Muscle layer of colon (tissue), 2 donors: ENCODE measurements at regions not wholly inside any gene's neighbourhood (a gene's known extent, or its start where the extent isn't known, plus 50 kb on each side); places are given as distances from the start of the nearest gene placed in this dataset.

Experiments
- H3K27ac ChIP-seq: one replicate; pipeline ENCODE4 v1.7.0; 2013; ENCODE audit warnings: low read depth, mild to moderate bottlenecking, low read length, moderate library complexity
- H3K27me3 ChIP-seq, 2 donors: one replicate each; pipeline ENCODE4 v1.7.0; 2013; ENCODE audit warnings: low read length in 2 of 2, mild to moderate bottlenecking in 2 of 2; ENCODE audit not compliant: insufficient read depth in 2 of 2, control insufficient read depth in 1 of 2
- H3K36me3 ChIP-seq: one replicate; pipeline ENCODE4 v1.7.0; 2013; ENCODE audit warnings: mild to moderate bottlenecking, low read length; ENCODE audit not compliant: insufficient read depth
- H3K4me1 ChIP-seq: one replicate; pipeline ENCODE4 v1.7.0; 2013; ENCODE audit warnings: mild to moderate bottlenecking, low read length; ENCODE audit not compliant: insufficient read depth
- H3K4me3 ChIP-seq, 2 donors: one replicate each; pipeline ENCODE4 v1.7.0; 2013; ENCODE audit warnings: low read length in 2 of 2, low read depth in 1 of 2, mild to moderate bottlenecking in 1 of 2, moderate library complexity in 1 of 2
- H3K9ac ChIP-seq: one replicate; pipeline ENCODE4 v1.7.0; 2013; ENCODE audit warnings: low read length
- H3K9me3 ChIP-seq: one replicate; pipeline ENCODE4 v1.7.0; 2013; ENCODE audit warnings: mild to moderate bottlenecking, low read length
- donor health status: abdominal sarcoma.
- donor health status: Adenocarcinoma of cecum.

DNA sequence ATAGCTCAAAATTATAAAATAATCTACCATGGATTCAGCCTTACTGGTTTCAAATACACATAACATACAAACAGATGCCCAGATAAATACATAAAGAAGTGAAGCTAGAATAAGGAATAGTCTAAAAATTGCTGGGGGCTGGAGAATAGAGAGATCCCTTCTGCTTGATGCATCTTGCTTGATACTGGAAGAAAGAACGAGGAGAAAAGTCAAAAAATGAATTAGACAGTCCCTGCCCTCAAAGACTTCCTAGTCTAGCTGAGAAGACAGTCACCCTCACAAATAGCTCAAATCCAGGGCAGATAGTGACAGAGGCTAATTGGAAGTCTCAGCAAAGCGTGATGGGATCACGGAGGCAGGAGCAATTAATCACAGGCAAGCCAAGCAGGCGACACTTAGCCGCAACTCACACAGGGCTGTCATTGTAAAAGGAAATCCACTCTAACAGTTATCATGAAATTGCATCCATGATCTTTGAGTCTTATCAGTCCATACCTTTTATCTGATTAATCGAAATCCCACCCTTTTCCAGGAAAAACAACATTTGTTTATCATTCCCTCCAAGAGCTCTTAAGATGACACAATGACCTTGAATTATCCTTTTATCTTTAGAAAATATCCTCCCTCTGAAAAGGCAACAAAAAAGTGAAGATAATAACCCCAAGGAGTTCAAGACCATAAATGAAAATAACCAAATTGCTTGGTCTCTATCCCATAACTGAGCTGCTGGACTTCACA is 59.7 kb upstream of the TIAM1 start:
- H3K9ac ChIP-seq, result no peak overlapping the region
- no peak overlapping the region for H3K27ac ChIP-seq
- no peaks in the 10 kb centered on the region for H3K9me3 ChIP-seq
- no peaks in the 10 kb centered on the region for H3K27me3 ChIP-seq
- no peak overlapping the region for H3K4me3 ChIP-seq
- no peaks in the 10 kb centered on the region for H3K4me1 ChIP-seq
- H3K36me3 ChIP-seq, result no peaks in the 10 kb centered on the region

DNA sequence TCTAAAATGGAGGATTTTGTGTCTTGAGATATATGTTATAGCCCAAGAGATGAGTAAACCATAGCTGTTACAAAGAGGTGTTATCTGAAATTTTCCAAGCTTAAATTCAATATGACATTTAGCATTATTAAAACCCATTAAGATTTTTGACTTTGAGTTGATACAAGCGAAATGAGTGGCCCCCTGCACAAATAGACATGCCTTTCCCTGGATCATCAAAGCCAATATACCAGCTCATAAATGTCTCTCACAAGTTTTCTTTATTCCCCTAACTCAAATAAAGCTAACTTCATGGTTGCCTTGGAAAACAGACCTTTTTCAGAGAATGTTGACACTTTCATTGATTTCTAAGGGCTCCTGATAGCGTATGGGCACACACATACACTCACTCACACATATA is 55.5 kb upstream of the TIAM1 start:
- Histone ChIP-seq H3K27me3 (no peaks in the 10 kb centered on the region), H3K4me1 (no peaks in the 10 kb centered on the region)

DNA sequence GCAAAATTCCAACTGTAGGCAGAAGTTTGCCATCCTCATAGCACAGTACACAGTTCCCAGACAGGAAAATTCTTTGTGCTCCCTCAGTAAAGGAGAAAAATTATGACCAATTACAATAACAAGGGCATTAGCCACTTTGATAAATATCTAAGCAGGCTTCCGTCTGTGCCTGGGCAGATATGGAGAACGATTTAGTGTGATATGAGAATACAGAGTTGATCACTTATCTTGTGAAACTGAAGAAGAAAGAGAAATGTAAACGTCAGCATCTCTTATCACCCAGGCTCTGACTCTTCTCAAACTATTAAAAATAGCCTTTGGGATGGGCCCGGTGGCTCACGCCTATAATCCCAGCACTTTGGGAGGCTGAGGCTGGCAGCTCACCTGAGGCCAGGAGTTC is 54.5 kb upstream of the TIAM1 start:
- no peaks in the 10 kb centered on the region for H3K27me3 ChIP-seq
- H3K4me3 ChIP-seq, result no peak overlapping the region
- no peak overlapping the region for H3K9ac ChIP-seq
- H3K36me3 ChIP-seq, result no peaks in the 10 kb centered on the region
- no peaks in the 10 kb centered on the region for H3K9me3 ChIP-seq
- H3K4me1 ChIP-seq, result no peaks in the 10 kb centered on the region
- no peak overlapping the region for H3K27ac ChIP-seq

More for the DNA sequence above, 55.5 kb upstream of the TIAM1 start:
- Histone ChIP-seq H3K4me3 (no peak overlapping the region), H3K9me3 (no peaks in the 10 kb centered on the region), H3K36me3 (no peaks in the 10 kb centered on the region), H3K27ac (no peak overlapping the region), H3K9ac (no peak overlapping the region)

DNA sequence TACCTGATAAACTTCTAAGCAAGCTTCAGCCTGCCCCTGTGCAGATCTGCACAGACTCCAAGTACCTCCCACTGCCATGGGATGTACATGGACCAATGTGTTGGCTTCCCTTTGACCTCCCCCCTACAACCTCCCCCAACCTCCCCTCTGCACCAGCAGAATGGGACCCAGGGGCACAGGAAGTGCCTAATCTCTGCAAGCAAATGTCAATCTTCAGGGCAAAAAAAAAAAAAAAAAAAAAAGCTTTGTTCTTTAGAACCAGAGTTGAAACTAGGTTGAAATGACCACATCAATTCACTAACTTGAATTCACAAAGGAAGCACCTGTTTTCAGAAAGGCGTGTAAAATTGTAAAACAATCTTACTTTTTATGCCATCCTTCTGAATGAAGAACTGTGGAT is 53.9 kb upstream of the TIAM1 start:
- Histone ChIP-seq H3K4me3 (no peak overlapping the region), H3K9me3 (no peaks in the 10 kb centered on the region), H3K9ac (no peak overlapping the region), H3K4me1 (no peaks in the 10 kb centered on the region), H3K36me3 (no peaks in the 10 kb centered on the region), H3K27ac (no peak overlapping the region), H3K27me3 (no peaks in the 10 kb centered on the region)

DNA sequence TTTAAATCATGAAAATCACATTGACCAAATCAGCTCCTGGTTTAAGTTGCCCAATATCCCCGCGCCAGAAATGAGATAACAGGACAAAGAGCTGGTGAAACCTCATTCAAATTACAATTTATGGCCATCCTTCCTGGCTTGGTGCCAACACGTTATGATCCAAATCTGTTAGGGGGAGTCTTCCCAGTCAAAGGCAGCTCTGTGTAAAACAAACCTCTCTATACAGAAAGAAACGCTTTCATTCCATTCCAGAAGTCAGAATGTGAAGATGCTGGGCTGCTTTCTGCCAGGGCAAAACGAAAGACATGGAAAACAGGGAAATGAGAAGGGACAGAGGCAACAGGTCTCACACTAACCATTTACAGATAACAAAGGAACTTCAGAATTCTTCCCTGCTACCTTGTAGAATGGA is 53.5 kb upstream of the TIAM1 start:
- no peaks in the 10 kb centered on the region for H3K4me1 ChIP-seq
- no peaks in the 10 kb centered on the region for H3K36me3 ChIP-seq
- no peak overlapping the region for H3K27ac ChIP-seq
- H3K9ac ChIP-seq, result no peak overlapping the region
- H3K9me3 ChIP-seq, result no peaks in the 10 kb centered on the region
- no peak overlapping the region for H3K4me3 ChIP-seq
- no peaks in the 10 kb centered on the region for H3K27me3 ChIP-seq

DNA sequence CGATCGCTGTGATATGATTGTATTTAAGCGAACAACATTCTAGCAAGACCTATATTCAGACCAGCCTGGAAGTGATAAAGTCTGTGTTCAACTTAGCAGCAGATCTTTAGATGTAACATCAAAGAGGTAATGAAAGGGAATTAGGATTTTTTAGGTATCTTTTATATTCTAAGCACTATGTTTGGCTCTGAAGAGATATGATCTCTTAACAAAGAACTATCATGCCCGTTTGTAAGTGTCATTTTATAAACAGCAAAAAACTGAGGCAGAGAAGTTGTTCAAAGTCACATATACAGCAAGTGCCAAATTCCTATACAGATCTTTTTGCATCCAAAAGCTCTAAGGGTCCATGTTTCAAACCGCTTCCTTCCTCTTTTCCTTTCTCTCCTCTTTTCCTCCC is 53.0 kb upstream of the TIAM1 start:
- H3K9me3 ChIP-seq, result no peaks in the 10 kb centered on the region
- no peaks in the 10 kb centered on the region for H3K36me3 ChIP-seq
- H3K4me3 ChIP-seq, result no peak overlapping the region
- H3K27me3 ChIP-seq, result no peaks in the 10 kb centered on the region
- H3K4me1 ChIP-seq, result no peaks in the 10 kb centered on the region
- H3K9ac ChIP-seq, result no peak overlapping the region
- no peak overlapping the region for H3K27ac ChIP-seq

DNA sequence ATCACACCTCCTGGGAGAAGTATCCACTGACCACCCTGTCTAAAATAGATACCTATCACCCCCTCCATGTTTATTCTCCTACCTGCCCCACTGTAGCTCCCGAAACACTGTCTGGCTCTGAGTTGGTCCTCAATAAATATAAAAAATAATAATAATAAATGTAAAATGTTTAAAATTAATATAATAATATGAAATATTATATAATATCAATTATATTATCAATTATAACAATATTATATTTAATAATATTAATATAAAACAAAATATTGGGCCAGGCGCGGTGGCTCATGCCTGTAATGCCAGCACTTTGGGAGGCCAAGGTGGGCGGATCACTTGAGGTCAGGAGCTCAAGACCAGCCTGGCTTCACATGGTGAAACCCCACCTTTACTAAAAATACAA is 52.3 kb upstream of the TIAM1 start:
- H3K9me3 ChIP-seq, result no peaks in the 10 kb centered on the region
- H3K9ac ChIP-seq, result no peak overlapping the region

DNA sequence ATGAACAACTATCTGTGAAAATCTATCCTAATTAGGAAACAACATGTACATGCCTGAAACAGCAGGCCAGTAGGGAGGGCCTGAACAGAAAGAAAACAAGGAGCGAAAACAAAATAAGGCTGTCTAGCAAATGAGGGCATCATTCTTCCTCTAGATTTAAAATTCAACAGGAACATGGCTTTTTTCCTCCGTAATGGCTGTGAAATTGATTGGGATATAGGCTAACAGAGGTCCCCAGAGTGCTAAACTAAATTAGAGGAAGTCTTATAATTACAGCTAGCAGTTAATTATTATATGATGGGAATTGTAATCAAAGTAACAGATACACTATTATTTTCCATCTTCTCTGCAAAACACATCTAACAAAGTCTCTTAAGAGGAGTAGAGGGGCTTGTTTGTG is 51.7 kb upstream of the TIAM1 start:
- H3K27ac ChIP-seq, result no peak overlapping the region

More for the DNA sequence above, 52.3 kb upstream of the TIAM1 start:
- Histone ChIP-seq H3K36me3 (no peaks in the 10 kb centered on the region), H3K4me3 (no peak overlapping the region), H3K4me1 (no peaks in the 10 kb centered on the region), H3K27me3 (no peaks in the 10 kb centered on the region), H3K27ac (no peak overlapping the region)

DNA sequence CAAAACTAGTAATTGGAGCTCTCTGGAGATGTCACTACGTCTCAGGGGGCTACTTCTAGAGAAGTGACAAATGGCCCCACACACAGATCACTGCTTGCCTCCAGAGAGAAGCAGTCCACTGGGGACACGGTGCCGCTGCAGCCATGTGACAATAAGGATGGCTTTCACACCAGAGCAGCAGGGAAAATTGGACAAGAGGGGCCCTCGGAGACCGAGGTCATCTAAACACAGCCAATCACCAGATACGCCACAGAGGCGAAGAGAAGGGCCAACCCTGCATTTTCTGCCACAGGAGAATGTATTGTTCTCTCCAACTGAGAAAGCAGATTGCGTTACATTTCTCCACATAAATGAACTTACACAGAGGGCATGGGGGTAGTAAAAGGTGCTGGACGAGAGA is 51.2 kb upstream of the TIAM1 start:
- H3K36me3 ChIP-seq, result no peaks in the 10 kb centered on the region
- H3K27ac ChIP-seq, result no peak overlapping the region
- no peak overlapping the region for H3K4me3 ChIP-seq
- no peaks in the 10 kb centered on the region for H3K9me3 ChIP-seq
- no peaks in the 10 kb centered on the region for H3K4me1 ChIP-seq
- no peak overlapping the region for H3K9ac ChIP-seq
- H3K27me3 ChIP-seq, result no peaks in the 10 kb centered on the region

More for the DNA sequence above, 51.7 kb upstream of the TIAM1 start:
- Histone ChIP-seq H3K4me3 (no peak overlapping the region), H3K9ac (no peak overlapping the region), H3K9me3 (no peaks in the 10 kb centered on the region), H3K27me3 (no peaks in the 10 kb centered on the region), H3K4me1 (no peaks in the 10 kb centered on the region), H3K36me3 (no peaks in the 10 kb centered on the region)

DNA sequence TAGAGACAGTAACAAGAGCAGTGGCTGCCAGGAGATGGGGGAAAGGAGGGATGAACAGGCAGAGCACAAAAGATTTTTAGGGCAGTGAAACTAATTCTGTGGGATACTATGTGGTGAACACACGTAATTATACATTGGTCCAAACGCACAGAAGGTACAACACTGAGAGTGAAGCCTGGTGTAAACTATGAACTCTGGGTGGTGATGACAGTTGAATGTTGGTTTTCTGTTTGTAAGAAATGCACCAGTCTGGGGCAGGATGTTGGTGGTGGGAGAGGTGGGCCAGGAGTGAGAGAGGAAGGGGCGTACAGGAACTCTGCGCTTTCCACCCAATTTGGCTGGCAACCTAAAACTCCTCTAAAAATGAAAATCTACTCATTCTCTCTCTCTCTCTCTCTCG is 50.2 kb upstream of the TIAM1 start:
- Histone ChIP-seq H3K9me3 (no peaks in the 10 kb centered on the region), H3K4me1 (no peaks in the 10 kb centered on the region), H3K27me3 (no peaks in the 10 kb centered on the region), H3K9ac (no peak overlapping the region), H3K4me3 (no peak overlapping the region), H3K27ac (no peak overlapping the region), H3K36me3 (no peaks in the 10 kb centered on the region)
